CD4-positive, alpha-beta T cell treated with Interleukin-15 for 4 hours (primary cell): ENCODE measurements at regions not wholly inside any gene's neighbourhood (a gene's known extent, or its start where the extent isn't known, plus 50 kb on each side); places are given as distances from the start of the nearest gene placed in this dataset.
"Not testable (repeated sequence)": the region's sequence is repeated elsewhere in the genome, so short reads cannot be mapped to it uniquely, and the experiment has no call there.

ENCODE experiments used
- DNase-seq: peaks from one replicate; pipeline ENCODE4 v3.0.0-alpha.2; 2020; ENCODE audit warnings: low spot score

DNA sequence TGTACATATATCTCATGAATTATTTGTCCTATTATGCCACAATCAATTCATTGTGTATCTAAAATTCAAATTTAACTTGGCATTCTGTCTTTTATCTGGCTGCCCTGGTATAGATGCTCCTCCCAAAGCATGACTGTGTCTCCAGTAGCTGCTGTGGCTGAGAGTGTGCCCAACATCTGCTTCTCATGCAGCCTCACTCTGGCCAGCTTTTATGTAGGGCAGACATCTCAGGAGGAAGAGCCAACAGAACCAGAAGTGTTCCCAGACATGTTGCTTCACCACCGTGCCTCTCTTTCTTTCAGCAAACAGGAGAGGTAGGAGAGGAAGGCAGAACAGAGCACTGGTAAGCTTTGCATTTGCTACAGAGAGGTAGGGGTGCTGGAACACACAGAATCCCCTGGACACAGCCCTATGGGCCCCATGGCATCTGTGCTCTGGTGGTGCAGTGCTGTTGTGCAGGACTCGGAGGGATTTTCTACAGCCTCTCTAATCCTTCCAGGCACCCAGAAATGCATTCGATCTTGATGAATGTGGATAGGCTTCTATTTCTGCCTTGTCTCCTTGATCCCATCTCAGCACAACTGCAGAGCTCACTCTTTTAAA, 637.1 kb downstream of the UTRN start:
- no peak for DNase-seq

DNA sequence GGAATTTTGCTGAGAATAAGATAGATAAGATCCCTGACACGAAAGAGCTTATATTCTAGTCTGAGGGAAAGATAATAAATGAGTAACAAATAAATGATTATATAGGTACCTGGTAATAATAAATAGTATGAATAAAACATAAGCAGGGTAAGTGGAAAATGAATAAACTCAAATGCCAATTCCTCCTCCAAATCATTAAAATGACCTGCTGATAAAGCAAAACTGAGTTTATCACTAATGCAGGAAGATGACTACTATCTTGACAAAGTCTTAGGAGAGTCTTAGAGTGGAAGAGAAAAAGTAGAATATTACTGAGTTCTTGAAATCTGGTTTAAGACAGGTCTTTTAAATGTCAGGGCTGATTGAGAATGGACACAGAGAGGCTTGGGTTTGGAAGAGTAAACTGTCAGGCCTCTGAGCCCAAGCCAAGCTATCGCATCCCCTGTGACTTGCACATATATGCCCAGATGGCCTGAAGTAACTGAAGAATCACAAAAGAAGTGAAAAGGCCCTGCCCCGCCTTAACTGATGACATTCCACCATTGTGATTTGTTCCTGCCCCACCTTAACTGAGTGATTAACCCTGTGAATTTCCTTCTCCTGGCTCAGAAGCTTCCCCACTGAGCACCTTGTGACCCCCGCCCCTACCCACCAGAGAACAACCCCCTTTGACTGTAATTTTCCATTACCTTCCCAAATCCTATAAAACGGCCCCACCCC, 637.8 kb downstream of the UTRN start:
- not testable (repeated sequence) for DNase-seq

GRCh38 chr6:144923491-144923787, 638.3 kb downstream of the UTRN start:
- not testable (repeated sequence) for DNase-seq

DNA sequence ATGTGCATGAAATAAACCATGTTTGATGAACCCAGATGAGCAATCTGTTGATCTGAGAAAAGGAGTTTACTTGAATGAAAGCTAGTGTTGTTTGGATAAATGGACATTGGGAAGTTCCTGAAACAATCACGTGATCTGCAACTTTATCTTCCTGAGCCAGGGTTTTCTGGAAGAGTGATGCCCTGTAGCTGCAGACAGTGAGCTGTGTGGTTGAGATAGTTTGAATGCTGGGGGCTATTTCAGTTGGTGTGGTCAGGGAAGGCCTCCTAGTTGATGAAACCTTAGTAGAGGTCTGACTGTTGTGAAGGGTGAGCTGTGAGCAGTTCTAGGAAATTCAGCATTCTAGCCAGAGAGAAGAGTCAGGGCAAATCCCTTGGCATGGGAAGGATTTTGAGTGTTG, 643.7 kb downstream of the UTRN start:
- DNase-seq = no peak

- DNase-seq = no peak
Observed at GRCh38 chr6:144929262-144929661, 644.1 kb downstream of the UTRN start.

GRCh38 chr6:144931172-144932035, 646.3 kb downstream of the UTRN start:
- peak; percentile 24 for DNase-seq

DNA sequence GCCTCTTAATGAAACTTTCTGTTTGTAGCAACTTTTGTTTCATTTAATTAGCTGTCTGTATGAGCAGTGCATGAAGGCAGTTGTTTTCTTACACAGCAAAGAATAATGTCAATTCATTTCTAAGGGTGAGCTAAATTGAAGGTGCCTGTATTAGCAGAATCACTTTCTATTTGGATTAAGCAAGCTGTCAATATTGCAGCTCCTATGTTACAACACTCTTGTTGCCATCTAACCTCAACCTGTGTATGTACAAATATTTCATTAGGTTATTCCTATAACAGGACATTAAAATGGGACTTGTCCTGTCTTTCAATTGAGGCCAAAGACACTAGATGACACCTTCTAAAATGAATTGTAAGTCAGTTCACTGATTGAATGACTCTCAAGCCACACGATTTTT, 647.5 kb downstream of the UTRN start:
- DNase-seq = no peak

DNA sequence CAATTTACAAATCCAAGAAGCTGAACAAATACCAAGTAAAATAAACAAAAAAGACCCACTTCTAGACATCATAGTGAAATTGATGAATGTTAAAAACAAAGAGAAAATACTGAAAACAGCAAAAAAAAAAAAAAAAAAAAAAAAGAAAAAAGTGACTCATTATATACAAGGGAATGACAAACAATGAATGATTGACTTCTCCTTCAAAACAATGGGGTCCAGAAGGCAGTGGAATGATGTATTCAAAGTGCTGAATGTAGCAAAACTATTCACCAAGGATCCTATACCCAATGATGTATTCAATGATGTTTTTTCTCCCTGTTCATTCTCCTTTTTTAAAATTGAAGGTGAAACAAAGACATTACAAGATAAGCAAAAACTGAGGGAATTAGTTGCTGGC, 650.0 kb downstream of the UTRN start:
- DNase-seq = no peak

- DNase-seq = no peak
Observed at GRCh38 chr6:144935661-144936060, 650.5 kb downstream of the UTRN start.

GRCh38 chr6:144936764-144937163, 651.6 kb downstream of the UTRN start:
- no peak for DNase-seq

GRCh38 chr6:144939921-144940320, 654.8 kb downstream of the UTRN start:
- DNase-seq = no peak

- no peak for DNase-seq
Observed at GRCh38 chr6:144944106-144944505, 659.0 kb downstream of the UTRN start.

GRCh38 chr6:144947398-144947976, 662.4 kb downstream of the UTRN start:
- no peak for DNase-seq

DNA sequence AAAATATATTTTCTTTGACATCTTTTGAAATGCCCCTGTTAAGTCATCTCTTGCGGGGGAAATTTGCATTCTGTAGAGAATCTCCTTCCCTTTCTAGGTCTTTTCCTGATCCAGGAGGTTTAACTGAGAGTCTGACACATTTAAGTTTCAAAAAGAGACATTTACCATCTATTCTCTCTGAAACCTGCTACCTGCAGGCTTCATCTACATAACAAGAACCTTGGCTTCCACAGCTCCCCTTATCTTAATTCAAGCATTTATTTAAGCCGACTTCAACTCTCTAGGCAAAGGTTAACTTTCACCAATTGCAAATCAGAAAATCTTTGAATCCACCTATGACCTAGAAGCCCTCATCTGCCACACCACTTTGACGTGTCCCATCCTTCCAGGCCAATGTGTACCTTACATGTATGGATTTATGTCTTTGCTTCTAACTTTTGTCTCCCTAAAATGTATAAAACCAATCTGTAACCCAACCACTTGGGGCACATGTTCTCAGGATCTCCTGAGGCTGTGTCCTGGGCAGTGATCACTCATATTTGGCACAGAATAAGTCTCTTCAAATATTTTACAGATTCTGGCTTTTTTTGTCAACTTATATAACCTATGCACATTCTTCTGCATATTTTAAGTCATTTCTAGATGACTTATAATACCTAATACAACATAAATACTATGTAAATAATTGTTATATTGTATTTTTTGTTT, 666.7 kb downstream of the UTRN start:
- no peak for DNase-seq

GRCh38 chr6:144952456-144953240, 667.5 kb downstream of the UTRN start:
- no peak for DNase-seq

DNA sequence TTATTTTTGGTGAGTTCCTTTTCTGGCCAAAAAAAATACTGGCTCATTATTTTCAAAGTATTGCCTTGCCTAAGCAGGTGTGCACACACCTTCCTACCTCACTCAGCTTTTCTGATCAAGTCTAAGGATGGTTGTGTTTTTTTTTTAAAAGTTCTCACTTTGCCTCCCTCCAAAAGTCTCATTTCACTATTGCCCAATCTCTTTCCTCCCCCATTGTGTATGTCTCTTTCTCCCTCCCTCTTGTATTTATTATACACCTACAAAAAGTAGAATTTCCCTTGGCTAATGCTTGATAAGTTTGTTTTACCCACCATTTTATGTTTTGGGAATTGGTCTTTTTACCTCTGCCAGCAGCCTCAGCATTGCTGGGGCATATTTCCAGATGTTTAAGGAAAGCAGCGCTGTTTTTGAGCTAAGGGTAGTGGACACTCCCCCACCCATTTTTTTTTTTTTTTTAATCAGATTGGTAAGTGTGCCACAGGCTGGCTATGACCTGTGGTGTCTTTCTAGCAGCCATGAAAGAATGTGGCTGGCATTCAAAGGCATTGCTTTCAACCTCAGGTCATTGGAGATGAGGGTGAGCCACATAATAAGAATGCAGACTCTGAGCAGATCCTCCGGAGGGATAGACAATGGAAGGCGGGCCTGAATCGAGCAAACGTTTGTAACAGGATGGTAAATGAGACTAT, 668.6 kb downstream of the UTRN start:
- no peak for DNase-seq

DNA sequence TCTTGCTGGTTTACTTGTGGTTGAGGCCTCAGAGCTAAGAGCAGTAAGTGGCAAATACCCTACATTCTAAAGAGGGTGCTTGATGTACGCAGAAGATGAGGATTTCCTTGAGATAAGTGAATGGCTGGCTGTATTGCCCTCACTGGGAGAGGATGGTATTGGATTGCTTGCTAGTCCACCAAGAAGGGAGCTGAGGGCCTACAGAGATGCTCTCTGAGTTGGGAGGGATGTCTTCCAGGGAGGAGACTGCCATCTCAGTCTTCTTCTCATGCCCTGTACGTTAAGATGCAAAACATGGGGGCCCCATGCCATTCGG, 669.1 kb downstream of the UTRN start:
- no peak for DNase-seq

DNA sequence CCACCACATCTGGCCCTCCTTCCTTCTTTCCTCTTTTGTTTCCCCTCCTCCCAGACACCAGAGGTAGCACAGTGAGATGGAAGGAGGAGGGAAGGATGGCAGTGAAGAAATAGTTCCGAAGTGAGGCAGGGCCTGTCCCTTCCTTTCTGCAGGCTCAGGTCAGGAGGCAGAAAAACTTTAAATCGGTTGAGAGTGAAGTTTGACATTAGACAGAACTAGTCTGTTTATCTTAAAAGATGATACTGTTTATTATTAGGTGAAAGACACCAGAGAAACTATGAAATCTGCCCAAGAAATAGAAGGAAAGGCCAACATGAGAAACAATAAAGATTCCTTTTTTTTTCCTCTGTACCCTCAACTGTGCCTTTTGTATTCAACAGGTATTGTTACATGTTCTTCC, 670.3 kb downstream of the UTRN start:
- no peak for DNase-seq

- no peak for DNase-seq
Observed at GRCh38 chr6:144955859-144956258, 670.7 kb downstream of the UTRN start.

- not testable (repeated sequence) for DNase-seq
Observed at GRCh38 chr6:144956697-144957096, 671.6 kb downstream of the UTRN start.
